ENCODE measurements at regions not wholly inside any gene's neighbourhood (a gene's known extent, or its start where the extent isn't known, plus 50 kb on each side); places are given as distances from the start of the nearest gene placed in this dataset.

DNA sequence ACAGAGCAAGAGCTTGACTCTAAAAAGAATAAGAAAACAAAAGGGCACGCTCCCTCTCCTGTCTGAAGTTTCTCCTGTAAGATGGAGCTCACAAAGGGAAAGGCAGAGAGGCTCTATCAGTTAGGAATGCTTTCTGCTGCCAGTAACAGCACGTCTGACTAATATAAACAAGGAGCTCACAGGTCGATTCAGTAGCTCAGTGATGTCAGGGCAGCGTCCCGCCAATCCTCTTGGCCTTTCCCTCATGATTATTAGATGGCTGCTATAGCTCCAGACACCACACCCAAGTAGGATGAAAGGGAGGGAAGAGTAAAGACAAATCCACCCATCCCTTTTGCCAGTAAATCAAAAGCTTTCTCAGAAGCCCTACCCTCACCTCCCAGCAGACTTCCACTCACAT lies 51.3 kb upstream of the HMGXB4 start:
- ATAC-seq = no peak

DNA sequence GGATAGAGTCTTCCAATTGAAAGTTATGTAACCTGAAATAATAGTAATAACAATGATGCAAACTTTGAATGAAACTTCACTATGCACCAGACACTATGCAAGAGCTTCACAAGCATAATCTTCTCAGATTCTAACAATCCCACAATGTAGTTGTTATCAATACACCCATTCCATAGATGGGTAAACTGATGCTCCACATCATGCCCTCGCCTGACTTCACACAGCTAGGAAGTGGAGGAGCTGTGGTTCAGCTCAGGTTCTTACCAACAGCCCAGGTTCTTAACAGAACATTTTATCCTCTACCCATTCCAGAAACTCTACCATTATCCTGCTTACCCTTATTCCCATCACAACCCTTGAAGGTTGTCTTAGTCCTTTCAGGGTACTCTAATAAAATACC lies 50.4 kb upstream of the HMGXB4 start:
- ATAC-seq (no peak), FAIRE-seq (no peak), DNase-seq (no peak)
- intact Hi-C loops (cut with DNase I) = no loop called here
- H3K36me3 ChIP-seq = no peaks in the 10 kb centered on the region
- TF ChIP-seq, protein P1, sequence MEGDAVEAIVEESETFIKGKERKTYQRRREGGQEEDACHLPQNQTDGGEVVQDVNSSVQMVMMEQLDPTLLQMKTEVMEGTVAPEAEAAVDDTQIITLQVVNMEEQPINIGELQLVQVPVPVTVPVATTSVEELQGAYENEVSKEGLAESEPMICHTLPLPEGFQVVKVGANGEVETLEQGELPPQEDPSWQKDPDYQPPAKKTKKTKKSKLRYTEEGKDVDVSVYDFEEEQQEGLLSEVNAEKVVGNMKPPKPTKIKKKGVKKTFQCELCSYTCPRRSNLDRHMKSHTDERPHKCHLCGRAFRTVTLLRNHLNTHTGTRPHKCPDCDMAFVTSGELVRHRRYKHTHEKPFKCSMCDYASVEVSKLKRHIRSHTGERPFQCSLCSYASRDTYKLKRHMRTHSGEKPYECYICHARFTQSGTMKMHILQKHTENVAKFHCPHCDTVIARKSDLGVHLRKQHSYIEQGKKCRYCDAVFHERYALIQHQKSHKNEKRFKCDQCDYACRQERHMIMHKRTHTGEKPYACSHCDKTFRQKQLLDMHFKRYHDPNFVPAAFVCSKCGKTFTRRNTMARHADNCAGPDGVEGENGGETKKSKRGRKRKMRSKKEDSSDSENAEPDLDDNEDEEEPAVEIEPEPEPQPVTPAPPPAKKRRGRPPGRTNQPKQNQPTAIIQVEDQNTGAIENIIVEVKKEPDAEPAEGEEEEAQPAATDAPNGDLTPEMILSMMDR (IDR thresholded peaks at IDR 0.05) = no peak
- 63 to 79% methylated on average over 1 of the region's 1 CpG for WGBS, 2 donors
- H3K27me3 ChIP-seq = no peaks in the 10 kb centered on the region
- no peak overlapping the region for H3K27ac ChIP-seq
- no peaks in the 10 kb centered on the region for H3K4me1 ChIP-seq
- no peaks in the 10 kb centered on the region for H3K9me3 ChIP-seq
- no peak overlapping the region for H3K4me3 ChIP-seq

More for the DNA sequence above, 51.3 kb upstream of the HMGXB4 start:
- TF ChIP-seq, protein P1 (IDR thresholded peaks at IDR 0.05) = no peak
- Histone ChIP-seq H3K27ac (no peak overlapping the region), H3K4me1 (no peaks in the 10 kb centered on the region), H3K36me3 (no peaks in the 10 kb centered on the region), H3K27me3 (no peaks in the 10 kb centered on the region), H3K4me3 (no peak overlapping the region), H3K9me3 (no peaks in the 10 kb centered on the region)
- intact Hi-C loops (cut with DNase I) = no loop called here
- DNase-seq = no peak
- FAIRE-seq = no peak
- 27 to 36% methylated on average over 5 of the region's 5 CpGs for WGBS, 2 donors
